ENCODE measurements at regions not wholly inside any gene's neighbourhood (a gene's known extent, or its start where the extent isn't known, plus 50 kb on each side); places are given as distances from the start of the nearest gene placed in this dataset.

GRCh38 chr4:17189401-17189720 lies 290.9 kb upstream of the LDB2 start:
- no peak for TF ChIP-seq POLR2A (IDR thresholded peaks at IDR 0.05; ENCODE audit: low read length)
- no peak for TF ChIP-seq GATA1 (IDR thresholded peaks at IDR 0.05; ENCODE audit: low read depth, low read length)

All from erythroblast (primary cell).